Fibroblast of skin of right biceps (primary cell): ENCODE measurements at regions not wholly inside any gene's neighbourhood (a gene's known extent, or its start where the extent isn't known, plus 50 kb on each side); places are given as distances from the start of the nearest gene placed in this dataset.
"Not testable (repeated sequence)": the region's sequence is repeated elsewhere in the genome, so short reads cannot be mapped to it uniquely, and the experiment has no call there.

Source experiments
- DNase-seq: peaks from one replicate; pipeline ENCODE4 v3.0.0-alpha.2; 2013

DNA sequence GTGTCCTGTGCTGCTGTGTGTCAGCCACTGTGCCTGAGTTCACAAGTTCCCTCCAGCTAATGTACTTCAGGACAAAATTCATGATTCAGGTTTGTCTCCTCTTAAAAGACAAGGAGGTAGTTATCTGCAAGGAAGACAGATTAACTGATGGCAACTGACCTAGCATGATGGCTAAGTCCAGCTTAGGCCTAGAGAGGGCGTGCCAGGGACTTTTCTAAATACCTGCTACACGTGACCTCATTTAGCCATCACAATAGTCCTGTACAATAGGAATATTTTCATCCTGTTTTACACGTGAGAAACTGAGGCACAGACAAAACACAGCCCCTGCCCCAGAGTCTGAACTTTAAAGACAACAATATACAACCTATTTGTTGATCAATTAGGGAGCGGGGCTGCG lies 275.7 kb downstream of the XPNPEP1 start:
- DNase-seq: no peak

DNA sequence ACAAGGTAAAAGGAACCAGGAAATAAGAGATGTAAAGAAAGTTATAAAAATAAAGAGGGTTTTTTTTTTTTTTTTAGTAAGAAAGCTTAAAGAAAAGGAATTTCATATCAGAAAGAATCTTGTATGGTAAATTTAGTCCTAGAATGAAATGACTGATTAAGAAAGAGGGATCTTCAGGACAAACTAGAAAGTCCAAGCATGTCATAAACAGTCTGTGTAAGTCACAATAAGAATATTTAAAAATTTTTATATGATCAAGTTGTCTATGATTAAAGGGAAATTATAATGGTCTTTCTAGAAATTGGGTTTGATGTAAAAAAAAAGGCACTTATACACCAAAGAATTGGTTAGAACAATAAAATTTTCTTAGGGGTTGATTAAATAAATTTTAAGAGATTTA lies 289.5 kb downstream of the XPNPEP1 start:
- no peak for DNase-seq

DNA sequence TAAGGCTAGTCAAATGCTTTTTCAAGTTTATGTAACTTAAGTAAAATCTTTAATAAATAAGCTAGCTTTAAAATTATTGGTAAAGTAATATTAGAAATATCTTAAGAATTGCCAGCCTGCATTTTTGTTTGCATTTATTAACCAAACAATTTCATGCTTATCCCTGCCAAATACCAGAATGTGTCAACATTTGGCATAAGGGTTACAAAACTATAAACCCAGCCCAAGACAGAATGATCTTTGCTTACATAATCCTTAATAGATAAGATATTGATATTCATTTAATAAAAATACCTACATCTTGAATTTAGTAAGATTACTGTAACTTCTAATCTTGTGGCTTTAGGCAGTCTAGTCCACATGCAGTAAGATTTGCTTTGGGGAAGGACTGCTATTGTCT lies 290.3 kb downstream of the XPNPEP1 start:
- not testable (repeated sequence) for DNase-seq

DNA sequence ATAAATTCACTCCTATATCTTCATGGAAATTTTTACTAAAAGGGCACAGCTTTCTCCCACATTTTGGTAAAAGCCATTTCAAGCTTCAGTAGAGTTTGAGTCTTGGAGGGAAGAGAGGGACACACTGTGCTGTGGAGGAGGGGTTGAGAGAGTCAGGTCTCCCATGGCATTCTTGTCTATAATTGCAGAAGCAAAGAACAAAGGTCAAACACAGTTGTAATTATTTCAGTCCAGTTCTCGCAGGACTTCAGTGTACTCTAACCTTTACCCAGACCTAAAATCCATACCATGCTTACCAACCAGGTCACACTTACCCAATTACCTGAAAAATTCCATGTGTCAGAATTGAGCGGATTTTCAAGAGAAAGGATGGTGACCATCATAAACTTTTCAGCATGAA lies 298.4 kb downstream of the XPNPEP1 start:
- no peak for DNase-seq

DNA sequence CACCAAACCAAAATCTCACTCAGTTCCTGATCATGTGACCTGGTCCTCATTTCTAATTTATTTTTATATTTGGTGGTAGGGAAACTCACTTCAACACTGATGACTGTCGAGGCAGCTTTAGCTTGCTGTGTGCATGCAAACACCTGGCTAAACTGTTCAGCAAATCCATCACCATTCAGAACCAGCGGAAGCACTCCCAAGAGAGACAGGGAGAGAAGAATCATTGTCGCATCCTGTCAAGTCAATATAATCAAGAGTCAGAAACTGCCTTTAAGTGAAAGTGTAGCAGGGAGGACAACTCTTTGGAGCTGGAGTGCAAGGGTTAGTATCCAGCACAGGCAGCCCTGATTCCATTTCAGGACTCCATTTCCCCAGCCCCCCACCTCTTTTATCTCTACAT lies 300.7 kb downstream of the XPNPEP1 start:
- DNase-seq: no peak

DNA sequence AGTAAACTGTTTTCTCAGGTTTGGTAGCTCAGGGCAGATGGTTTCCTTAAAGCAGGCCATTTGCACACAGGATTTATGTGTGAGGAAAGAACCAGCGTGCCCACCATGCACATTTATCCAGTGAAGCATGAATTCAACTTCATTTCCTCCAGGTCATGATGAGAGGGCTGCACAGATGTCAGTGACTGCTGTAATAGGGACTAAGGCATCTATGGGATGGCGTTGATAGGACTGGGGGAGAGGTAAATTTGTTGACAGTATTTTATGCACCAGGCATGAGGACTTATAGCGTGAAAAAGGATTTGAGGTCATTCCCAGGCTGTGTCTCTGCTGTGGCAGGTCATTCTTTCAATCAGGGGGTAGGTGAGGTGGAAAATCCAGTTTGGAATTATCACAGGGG lies 302.9 kb downstream of the XPNPEP1 start:
- DNase-seq: no peak

DNA sequence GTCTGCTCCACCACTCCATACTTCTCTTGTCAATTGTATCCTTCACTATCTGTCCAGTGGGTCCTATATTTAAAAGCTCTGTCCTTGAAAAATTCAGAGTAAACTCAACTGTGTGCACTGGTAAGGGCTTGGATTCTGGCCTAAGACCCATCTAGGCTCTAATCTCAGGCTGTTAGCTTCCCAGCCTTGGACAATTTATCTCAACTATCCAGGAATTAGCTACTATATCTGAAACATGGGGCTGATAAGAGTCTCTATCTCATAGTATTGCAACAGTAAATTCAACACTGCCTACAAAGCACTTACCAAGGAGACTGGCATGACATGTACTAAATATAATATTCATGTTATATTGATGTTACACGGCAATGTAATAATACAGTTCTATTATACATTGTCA lies 303.4 kb downstream of the XPNPEP1 start:
- DNase-seq: no peak

DNA sequence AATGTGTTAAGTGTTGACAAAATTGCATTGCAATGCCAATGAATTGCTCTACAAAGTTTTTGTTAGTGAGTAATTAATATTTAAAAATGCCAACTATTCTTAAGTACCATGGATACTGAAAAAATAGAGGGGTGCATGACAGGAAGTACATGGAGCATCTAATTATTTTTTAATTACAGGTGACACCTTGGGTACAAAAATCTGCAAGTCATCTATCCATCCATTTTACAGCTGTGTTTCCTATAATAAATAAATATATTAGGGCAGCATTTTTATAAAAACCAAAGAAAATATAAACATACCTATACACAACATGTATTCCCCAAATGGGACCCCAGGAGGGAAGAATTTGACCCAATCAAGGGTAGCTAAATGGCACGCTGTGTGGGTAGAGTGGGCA lies 304.6 kb downstream of the XPNPEP1 start:
- DNase-seq: no peak

DNA sequence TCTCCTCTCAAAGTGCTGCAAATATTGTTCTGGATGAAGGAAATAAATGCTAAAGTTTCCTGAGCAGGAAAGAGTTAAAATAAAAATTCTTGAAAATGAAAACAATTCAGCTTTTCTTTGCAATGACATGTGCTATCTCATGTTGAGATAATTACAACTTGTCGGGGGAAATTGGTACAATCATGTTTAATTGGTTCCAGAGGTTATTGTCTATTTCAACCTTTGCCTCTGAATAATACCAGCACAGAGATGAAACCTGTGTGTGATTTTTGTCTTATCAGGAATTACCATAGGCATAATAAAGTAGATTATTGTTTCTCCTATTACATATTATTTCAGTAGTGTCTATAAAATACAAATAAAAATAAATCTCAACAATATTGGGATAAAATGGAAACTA lies 305.0 kb downstream of the XPNPEP1 start:
- DNase-seq: no peak

DNA sequence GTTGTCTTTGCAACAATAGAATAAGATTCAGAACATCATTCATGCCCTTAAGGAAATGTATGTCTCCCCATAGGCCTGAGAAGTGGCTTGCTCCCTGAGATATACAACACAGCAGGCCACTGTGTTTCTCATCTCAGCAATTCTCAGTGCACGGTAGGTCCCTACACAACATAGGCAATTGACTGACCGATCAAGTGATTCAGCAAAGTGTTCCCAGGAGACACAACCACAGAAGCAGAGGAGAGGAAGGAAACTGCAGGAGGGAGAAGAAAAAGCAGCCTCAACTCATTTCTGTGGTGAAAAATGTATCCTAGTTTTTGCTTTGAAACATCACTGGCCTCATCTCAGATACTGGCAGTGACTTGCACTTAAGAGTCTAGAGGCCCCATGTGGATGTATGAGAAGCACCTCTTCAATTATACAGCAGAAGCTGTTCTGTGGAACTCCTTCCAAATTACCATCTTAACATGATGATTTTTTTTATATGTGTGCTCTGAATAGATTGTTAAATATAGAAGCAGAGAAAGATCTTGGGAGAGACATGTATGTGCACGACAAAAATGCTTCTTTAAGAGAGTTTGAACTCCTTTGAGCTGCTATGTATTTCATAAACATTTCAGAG lies 306.8 kb downstream of the XPNPEP1 start:
- DNase-seq: no peak

DNA sequence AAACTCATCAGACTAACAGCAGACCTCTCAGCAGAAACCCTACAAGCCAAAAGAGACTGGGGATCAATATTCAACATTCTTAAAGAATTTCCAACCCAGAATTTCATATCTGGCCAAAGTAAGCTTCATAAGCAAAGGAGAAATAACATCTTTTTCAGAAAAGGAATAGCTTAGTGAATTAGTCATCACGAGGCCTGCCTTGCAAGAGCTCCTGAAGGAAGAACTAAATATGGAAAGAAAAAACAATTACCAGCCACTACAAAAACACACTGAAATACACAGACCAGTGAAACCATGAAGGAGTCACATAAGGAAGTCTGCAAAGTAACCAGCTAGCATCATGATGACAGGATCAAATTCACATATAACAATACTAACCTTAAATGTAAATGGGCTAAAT lies 328.0 kb downstream of the XPNPEP1 start:
- peak; percentile 1 for DNase-seq

DNA sequence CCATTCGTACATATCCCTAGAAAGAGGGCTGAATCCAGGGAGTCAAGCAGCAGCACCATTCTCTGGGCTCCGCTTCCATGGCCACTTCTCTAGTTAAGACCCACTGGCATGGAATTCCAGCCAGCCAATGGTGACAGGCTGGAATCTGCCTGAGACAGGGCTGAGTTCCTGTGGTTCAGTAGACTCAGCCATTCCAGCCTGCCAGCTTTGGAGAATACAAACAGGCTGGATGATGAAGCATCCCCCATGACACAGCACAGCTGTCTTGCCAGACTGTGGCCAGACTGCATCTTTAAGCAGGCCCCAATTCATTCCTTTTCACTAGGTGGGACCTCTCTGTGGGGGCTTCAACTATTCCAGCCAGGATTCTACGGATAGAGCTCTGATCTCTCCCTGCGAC lies 329.6 kb downstream of the XPNPEP1 start:
- DNase-seq: peak; percentile 3

DNA sequence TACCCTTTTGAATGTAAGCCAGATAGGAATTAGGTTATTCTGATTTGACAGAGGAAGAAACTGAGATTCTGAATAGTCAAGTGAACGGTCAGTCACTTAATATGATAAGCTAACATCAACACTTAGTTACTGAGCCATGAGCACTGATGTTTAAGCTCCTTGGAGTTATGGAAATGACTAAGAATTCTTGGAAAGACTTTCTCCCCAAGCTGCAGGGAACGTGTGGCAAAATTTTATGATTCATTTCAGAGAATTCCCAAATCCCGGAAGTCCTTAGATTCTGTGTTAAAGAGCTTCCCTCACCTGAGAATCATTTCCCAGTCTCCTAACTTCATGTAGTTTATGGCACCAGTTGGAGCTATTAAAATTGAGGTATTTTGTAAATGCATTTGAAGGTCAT lies 330.9 kb downstream of the XPNPEP1 start:
- DNase-seq: peak; percentile 2

DNA sequence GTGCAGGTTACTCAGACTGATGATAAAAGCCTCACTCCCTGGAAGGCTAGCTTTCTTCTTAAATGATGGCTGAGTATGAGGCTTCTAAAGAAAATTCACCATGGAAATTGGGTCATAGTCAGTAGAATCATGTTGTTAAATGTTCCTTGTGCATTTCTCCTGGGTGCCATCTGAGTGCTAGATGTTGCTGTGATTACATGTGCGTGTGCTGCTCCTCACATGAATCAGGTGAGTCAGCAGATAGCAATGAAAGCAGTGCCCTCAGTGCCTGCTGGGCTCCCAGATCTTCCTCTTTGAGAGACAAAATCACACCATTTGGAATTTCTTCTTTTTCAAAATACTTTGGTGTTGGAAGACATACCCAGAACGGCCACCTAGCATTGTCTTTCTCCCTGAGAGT lies 331.7 kb downstream of the XPNPEP1 start:
- DNase-seq: no peak

DNA sequence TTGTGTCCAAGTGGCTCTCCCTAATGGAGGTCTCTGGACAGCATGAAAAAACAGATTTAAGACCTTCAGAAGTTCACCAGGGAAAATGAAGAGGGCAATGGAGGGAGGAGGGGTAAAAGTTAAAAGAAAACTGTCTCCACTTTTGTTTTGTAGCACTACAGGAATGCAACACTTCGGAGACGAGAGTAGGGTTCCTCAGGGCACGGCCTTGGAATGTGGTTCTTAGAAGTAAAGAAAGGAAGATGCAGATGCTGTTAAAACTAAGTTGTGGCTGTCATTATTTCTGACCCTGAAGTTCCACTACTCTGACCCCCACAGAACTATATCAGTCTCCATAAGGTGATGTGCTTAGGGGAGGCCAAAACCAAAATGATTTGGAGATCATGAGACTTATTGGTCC lies 335.1 kb downstream of the XPNPEP1 start:
- no peak for DNase-seq

DNA sequence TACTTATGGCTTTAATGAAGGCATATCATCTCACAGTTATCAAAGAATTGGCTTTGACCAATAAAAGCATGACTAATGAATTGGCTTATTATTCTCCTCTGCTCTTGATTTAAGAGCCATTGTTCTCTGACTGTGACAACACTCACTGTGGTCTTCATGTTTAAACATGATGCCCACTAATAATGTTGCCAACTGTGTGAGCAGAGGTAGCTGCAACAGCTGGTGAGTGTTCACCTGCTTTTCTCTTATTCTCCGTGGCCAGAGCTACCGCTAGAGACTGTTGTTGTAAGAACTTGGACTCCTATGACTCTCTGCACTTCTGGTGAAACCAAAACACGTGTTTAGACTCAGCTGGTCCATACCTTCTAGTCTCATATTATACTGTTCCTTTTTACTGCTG lies 335.9 kb downstream of the XPNPEP1 start:
- no peak for DNase-seq

DNA sequence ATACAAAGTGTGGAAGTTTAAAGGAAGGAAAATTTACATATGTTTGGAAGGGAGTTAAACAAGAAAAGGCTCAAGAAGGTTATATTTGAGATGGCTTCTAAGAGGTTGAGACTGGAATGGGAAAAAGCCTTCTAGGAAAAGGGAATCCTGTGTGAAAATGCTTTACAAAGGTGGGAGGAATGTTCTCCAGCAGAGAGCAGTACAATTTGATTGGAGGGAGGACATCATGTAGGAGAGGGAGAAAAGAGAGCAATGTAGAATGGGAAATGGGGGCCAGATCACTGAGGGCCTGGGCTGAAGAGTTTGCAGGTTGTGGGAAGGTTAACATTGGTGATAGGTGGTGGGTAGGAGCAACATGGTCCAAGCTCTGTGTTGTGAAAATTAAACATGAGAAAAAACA lies 366.9 kb downstream of the XPNPEP1 start:
- DNase-seq: no peak

DNA sequence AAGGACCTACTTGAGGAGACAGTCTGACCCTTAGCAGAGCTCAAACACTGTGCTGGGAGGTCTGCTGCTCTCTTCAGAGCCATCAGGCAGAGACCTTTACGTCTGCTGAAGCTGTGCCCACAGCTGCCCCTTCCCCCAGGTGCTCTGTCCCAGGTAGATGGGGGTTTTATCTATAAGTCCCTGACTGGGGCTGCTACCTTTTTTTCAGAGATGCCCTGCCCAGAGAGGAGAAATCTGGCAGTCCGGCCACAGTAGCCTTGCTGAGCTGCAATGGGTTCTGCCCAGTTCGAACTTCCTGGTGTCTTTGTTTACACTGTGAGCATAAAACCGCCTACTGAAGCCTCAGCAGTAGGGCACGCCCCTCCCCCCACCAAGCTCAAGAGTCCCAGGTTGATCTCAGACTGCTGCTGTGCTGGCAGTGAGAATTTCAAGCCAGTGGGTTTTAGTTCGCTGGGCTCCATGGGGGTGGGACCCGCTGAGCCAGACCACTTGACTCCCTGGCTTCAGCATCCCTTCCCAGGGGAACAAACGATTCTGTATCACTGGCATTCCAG lies 381.2 kb downstream of the XPNPEP1 start:
- DNase-seq: not testable (repeated sequence)

DNA sequence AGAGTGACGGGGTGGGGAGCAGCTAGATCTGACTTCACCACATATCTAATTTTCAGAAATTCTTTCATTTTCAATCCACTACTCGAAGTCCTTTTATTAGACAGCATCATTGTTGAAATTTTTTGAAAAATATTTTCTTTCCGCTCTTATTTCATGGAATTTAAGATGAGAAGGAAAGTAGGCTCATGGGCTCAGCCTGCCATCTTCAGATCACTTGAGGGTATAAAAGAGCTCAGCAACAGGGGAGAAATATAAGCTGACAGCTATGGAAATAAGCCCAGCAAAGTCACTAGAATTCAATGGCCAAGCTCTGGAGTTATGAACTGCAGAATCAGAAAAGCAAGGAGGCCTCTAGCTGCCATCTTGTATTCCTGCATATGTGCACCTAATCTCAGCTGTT lies 389.1 kb downstream of the XPNPEP1 start:
- no peak for DNase-seq

DNA sequence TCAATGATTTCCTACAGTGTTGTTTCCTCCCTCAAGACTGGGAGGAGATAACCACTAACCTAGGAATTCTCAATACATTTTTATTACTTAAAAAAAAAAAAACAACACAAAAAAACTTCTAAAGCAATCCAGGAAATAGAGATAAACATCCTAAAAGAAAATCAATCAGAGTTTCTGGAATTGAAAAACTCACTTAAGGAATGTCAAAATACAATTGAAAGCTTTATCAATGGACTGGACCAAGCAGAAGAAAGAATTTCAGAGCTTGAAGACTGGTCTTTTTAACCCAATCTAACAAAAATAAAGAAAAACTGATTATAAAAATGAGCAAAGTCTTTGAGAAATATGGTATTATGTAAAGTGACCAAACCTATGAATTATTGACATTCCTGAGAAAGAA lies 394.1 kb downstream of the XPNPEP1 start:
- no peak for DNase-seq

DNA sequence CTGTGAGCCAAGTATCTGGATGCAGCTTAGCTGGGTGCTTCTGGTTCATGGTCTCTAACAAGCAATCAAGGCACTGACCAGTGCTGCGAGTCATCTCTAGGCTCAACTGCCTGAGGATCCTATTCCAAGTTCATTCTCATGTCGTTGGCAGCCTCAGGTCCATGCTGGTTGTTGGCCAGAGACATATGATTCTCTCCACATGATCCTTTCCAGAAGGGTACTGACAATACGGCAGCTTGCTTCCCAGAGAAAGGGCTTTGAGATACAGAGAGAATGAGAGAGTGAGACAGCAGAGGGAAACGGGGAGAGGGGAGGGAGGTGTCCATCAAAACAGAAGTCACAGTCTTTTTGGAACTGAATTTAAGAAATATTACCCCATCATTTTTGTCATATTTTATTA lies 405.6 kb downstream of the XPNPEP1 start:
- DNase-seq: no peak

DNA sequence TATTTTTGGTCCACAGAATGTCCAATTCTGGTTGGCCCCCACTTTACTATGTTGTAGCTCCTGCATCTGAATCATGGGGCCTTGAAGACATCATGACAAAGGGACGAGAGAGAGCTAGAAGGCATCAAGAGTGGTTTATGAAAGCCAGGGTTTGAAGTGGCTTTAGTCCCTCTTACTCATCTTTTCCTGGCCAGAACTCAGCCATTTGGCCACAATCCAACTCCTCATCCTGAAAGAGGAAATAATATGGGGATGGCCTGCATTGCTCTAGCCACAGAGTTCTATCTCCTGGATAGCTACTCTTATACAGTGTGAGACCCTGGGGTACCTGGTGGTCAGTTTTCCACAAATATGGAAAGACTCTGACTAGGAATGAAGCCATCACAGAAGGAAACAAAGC lies 418.9 kb downstream of the XPNPEP1 start:
- peak; percentile 3 for DNase-seq

DNA sequence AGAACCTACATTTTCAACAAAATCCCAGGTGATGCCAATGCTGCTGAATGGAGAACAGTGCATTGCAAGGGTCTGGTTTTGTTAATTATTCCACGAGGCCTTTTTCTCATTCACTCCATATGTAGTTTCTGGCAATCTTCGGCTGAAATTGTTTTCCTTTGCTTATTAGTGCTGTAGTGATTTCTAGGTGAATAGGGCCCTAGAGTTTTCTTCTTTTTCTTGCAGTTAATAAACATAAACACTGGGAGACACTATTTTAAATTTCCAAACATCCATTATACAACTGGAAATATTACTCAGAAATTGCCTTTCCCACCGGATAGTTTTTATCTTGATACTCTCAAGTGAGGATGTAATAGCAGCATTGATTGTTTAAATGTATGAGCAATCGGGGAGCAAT lies 435.6 kb downstream of the XPNPEP1 start:
- DNase-seq: no peak

DNA sequence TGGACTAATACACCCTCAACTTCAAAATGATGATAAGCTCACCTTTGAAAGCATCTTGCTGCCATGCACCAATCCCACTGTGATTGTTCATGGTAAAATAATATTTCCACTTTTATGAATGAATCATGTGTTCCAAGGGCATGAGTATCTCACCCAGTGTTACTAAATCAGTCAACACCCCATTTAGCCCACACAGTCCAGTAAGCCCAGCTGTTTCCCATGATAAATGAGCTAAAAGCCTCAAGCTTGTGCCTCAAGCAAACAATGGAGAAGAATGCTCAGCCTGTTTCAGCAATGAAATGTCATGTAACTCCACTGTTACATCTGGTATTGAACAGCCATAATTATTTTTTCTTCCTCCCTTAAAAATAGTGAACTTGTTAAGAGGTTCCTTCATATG lies 442.5 kb downstream of the XPNPEP1 start:
- no peak for DNase-seq

DNA sequence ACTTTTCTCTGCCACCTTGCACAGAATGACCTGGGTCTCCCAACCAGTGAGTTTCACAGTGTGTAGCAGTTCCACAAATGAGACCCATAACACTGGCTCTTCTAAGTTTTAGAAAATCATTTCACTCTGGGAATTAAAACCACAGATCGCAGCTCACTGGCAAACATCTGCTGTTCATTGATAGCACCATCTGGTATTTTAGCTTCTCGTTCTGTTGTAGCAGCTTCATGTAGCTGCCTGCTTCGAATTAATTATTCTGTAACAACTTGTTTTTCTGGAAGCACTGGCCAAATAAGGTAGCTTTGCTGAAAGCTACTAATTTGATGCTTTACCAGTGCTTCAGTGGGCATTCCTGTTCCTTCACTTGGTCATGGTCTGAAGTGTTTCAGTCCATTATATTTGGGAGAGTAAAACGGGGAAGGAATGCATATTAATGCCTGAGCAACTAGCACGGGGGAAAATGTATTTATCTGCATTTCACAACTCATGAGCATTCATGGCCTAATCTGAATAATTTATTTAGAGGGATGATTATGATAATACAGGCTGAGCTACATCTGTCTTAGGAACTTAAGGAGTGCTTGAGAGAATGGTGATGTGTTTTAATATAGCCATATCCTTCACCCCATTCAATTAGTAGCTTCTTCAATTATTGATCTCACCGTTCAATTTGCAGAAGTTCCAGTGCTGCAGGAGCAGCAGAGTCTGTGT lies 447.4 kb downstream of the XPNPEP1 start:
- DNase-seq: no peak
